ENCODE measurements at regions not wholly inside any gene's neighbourhood (a gene's known extent, or its start where the extent isn't known, plus 50 kb on each side); places are given as distances from the start of the nearest gene placed in this dataset.

DNA sequence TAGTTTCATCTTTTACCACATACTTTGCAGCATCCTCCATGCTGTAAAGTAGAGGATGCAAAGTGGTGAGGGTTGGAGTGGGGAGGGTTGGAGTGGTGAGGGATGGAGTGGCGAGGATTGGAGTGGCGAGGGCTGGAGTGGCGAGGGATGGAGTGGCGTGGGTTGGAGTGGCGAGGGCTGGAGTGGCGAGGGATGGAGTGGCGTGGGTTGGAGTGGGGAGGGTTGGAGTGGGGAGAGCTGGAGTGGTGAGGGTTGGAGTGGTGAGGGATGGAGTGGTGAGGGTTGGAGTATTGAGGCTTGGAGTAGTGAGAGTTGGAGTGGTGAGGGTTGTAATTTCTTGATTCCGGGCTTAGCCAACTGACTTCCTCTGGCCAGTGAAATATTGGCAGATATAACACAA, 618.3 kb downstream of the MRPL39 start:
- no peak for DNase-seq

DNA sequence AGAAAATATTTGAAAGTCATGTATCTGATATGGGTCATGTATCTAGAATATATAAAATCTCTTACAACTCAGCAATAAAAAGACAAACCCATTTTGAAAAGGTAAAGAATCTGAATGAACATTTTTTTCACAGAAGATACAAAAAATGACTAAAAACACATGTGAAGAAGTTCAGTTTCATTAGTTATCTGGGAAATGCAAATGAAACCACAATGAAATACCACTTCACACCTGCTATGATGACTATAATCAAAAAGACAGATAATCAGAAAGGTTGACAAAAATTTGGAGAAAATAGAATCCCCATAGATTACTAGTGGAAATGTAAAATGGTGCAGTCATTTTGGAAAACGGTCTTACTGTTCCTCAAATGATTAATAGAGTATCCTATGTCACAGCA, 631.0 kb downstream of the MRPL39 start:
- no peak for DNase-seq

DNA sequence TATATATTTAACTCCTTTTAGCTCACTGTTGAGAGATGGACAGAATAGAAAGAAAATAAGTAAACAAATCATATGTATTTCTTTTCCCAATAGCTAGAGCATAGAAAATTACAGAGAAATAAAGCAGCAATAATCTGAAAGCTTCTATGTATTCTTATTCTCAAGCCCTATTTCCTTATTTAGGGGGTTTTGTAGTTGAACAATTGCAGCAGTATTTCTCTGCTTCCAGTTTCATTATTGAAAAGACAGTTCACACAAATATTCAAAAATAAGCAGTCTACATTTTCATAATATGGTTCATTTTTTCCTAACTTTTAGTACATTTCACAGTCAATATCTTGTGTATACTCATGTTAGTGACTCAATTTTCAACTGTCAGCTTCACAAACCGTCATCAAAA, 638.2 kb downstream of the MRPL39 start:
- no peak for DNase-seq

DNA sequence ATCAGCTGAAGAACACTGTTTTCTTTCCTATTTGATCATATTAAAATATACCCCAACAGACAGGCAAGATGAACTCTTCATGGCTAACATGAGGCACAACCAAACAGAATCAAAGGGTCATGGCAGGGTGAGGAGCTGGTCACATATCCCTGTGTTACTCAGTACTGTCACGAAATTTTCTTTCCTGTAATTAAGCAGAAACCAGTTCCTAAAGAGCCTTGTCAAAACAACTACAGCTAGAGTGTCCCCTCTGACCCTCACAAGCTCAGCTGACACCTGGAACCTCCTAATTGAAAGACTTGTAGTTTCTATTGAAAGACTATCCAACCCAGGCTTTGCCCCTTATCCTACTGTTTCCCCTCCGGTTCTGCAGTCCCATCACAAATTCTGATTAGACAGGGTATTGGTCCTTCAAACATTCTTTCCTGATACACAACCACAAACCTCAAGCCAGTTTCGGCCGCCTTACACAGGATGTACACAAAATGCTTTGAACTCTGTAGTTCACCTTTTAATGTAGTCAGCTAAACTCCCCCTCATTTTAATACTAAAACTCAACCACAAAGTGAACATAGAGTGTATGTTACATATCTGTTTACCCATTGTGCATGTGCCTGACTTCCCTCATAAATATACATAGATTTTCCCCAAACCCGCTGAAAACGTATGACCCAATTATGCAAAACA, 651.9 kb downstream of the MRPL39 start:
- no peak for DNase-seq

DNA sequence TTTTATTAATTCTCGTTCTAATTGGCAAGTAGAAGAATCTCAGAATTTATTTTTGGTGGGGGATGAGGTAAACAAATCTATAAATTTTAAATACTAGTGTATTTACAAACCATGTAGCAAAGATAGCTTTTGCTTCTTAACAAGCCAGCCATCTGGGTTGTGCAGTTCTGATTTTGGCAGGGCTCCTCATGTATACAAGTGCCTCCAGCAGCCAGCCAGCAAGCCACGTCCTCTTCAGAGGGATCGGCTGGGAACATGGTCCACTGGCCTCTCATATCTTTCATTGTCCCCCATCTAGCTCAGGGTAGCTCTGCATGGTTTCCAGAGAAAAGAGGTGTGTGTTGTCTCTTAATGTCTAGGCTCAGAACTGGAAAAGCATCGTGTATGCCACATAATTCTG, 659.1 kb downstream of the MRPL39 start:
- no peak for DNase-seq

DNA sequence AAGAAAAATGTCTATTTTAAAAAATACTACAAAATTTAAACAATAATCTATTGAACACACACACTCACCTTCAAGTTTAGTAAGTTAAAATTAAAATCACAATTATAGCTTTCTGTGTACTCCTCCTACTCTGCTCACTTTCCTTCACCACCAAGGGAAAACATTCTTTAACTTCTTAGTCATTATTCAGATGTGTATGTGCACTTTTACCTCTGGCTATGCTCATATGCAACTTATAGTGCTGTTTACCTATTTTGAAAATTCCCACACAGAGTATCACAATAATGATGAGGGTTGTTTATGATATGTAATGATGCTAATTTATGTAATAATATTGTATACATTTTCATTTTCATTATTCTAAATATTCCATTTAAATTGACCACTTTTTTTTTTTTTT, 661.4 kb downstream of the MRPL39 start:
- no peak for DNase-seq

DNA sequence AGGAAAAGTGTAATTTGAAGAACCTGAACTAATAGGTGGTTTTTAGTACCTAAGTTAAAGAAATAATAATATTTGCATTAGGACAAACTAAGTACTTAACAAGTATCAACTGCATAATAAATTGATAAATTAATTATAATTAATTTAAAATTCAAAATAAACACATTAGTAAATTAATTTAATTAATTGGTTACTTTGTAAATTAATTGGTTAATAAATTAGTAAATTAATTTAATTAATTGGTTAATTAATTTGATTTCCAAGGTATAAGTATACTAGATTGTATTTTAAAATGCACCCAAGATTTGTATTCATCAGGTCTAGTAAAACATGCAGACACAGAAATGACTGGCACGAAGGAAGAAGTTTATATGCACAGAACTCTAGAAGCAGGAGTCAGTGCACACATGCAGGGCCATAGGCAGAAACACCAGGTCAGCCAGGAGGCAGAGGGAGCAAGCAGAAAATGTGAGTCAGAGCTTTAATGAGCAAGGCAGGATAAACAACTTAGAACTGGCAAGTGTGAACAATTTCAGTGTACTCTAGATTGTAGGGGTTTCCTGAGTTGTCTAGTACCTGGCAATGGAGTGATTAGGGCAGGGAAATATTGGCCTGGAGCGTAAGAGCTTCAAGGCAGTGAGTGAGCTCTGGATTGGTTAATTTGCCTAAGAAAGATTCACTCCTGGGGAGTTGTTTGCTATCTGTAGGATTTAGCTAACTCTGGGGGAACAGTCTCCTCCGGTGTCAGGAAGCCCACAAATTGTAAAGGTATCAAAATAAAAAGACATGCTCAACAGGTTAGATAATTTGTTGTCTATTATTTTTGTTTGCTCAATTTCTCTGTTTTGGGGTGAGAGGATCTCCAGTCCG, 665.7 kb downstream of the MRPL39 start:
- no peak for DNase-seq

DNA sequence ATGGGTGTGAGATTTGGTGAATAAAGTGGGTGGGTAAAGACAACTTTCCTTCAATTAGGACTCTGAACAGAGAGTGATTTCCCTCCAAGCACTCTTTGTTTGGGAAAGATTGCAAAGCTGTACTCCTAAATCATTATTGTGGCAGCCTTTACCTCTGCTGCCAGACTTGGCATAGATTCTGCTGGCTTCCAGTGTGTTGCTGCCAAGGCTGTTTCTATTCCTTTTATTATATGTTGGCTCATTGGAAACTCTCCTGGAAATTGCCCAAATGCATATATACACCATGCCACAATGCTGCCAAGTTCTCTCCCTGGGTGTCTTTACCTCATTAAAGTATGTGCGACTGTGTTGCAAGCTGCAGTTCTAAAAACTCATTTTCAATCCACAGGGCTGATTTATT, 668.0 kb downstream of the MRPL39 start:
- DNase-seq, result no peak

DNA sequence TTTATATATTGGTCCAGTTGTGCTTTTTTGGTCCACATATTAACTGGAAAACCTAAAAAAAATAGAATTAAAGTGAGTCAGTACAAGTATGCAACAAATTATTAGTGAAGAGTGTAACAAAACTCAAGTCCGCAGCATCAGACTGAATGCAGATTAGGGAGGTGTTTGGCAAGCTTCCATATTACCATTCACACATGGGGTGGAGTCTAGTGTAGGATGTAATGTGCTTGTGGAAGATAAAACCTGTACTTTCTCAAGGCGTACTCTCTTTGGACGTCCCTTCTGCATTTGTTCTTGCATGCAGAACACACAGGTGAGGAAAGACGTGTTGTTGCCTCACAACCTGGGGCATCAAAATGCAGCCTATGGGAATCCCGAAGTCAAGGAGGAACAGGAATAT, 668.7 kb downstream of the MRPL39 start:
- no peak for DNase-seq

DNA sequence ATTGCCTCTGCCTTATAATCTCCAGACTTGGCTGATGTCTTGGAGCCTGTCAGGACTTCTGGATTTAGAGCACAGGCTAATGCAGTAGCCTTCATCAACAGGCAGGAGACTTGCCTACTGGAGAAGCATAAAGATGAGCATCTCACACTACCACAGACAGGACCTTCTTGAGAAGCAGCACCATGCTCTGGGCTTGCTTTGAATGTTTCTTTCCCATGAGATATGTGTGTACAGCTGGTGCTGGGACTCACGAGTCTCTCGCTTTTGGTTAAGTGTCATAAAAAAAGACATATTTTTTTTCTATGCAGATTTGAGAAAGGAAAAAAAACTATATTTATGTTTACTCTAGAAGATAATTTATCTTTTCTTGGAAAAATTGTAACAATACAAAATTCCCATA, 671.3 kb downstream of the MRPL39 start:
- DNase-seq, result no peak

DNA sequence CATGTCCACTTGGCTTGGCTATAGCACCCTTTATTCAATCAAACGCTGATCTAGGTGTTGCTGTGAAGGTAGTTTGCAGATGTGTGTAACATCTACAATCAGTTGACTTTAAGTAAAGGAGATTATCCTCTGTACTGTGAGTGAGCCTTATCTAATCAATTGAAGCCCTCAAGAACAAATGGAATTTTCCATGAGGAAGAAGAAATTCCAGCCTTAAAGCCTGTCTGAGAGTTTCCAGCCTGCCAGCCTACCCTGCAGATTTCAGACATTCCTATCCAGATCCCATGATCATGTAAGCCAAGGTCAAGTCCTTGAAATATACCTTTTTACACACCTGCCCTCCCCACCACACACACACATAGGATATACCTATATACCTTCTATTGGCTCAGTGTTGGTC, 696.7 kb downstream of the MRPL39 start:
- no peak for DNase-seq

DNA sequence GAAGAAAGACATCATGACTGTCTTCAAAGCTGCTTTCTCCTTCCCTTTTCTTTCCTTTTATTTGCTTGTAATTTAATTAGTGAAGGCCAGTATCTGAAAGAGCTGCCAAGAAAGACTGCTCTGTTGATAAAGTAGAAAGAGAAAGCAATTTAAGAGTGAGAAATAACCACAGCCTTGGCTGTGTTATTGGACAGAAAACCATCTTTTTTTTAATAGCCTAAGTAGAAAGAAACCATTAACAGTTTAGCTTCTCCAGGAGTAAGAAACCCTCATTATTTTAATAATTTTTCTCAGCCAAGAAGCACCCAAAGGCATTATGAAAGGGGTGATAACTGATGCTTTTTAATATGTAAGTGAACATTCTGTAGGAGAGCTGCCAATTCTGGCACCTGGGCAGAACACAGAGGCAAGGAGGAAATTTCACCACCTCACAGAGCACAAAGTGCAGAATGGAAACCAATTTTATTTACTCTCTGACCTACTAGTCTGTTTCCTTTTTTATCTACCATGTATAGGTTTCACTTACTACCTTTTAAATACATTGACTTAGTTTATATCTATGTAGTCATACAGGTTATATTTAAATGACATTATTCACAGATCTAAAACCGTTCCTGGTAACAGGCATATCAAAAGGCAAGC, 703.2 kb downstream of the MRPL39 start:
- no peak for DNase-seq

DNA sequence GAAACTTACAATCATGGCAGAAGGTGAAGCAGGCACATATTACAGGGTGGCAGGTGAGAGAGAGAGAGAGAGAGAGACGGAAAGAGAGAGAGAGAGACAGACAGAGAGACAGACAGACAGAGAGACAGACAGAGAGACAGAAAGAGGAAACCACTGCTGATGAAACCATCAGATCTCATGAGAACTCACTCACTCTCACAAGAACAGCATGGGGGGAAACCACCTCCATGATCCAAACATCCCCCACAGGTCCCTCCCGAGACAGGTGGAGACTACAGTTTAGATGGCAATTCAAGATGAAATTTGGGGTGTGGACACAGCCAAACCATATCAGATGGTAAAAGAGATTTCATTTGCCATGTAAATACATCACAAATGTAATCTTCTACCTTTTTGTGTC, 708.1 kb downstream of the MRPL39 start:
- DNase-seq, result no peak

DNA sequence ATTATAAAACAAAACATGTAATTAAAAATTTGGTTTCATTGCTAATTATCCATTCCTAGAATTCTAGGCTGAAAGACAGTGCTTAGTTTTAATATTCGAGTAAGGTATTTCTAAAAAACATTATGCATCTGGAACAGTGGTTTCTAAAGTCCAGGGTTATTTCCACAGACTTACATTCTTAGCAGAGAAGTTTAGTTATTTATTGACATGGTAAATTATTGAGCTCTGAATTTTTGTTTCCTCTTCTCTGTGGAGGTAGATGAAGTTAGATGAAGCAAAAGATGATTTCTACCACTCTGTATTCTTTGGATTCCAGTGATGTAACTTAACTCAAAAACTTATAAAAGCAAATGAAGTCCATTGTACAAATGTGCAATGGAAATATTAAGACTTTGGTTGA, 709.4 kb downstream of the MRPL39 start:
- DNase-seq, result no peak

DNA sequence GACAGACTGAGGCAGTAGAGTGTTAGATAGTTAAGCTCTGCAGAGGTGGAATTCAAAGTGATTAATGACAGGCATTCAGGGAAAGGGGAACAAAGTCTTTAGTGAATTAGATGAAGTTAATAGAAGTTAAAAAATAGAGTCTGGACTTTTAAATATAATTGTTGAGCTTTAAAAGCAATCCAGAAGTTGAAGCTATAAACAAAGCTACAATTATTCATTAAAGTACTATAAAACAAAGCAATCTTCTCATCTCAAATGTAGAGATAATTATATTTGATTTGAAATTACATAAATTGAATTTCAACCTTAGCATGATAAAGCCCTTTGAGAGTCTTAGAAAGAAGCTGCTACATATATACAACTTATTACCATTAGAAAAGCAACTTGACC, 710.6 kb downstream of the MRPL39 start:
- DNase-seq, result no peak

DNA sequence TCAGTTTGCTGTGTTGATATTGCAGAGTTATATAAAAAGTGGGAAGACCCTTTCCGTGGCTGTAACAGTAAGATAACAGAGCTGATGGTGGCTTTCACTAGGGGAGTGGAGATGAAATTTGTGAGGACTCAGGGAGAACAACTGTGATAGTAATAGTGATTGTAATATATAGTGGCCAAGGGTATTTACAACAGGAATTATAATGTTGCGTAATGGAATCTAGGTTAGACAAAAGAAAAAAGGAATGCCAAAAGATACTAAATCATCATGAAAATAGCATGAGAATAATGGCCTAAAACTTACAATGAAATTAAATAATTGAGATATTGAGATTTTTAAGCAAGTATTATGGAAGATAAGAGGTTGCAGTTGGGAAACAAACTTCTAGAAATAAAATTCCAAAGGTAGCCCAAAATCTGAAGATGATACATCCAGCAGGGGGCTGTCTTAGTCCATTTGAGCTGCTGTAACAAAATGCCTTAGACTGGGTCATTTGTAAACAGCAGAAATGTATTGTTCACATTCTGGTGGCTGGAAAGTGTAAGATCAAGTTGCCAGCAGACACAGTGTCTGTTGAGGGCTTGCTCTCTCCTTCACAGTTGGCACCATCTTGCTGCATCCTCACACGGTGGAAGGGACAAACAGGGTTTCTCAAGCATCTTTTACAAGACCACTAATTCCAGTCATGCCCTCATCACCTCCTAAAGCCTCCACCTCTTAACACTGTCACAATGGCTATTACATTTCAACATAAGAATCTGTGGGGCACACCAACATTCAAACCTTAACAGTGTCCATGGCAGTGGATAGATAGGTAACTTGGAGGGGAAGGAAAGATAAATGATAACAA, 711.2 kb downstream of the MRPL39 start:
- DNase-seq, result no peak

DNA sequence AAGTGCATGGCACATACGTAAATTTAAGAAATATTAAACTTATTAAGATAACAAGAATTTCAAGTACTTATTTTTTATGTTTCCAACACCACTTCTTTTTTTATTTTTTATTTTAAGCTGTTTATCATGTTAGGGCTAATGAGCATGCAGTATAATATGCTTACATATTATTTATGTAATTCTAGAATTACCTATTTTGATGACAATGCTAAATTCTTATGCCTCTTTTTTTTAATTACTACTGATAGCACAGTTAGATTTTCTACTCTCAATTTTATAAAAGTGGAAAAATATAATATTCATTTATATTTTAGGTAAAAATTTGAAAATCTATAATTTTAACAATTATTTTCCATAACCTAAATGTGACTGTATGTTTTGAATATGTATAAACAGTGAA, 713.0 kb downstream of the MRPL39 start:
- no peak for DNase-seq

DNA sequence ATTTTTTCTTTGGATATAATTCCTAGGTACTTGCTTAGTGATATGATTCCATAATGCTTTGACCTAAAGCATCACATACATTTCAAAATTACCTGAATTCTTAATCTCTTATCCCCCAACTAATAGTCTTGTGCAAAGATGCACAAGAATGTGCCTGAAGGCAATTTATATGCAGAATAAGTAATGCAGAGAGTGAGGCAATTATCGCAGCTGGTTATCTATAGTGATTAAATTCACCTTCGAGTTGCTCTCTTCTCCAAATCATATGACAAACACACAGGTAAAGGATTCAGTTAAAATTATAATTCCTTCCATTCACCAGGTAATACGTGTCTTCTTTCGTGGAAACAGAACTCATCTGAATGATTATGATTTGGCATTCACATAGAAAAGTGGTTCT, 717.3 kb downstream of the MRPL39 start:
- DNase-seq, result no peak

DNA sequence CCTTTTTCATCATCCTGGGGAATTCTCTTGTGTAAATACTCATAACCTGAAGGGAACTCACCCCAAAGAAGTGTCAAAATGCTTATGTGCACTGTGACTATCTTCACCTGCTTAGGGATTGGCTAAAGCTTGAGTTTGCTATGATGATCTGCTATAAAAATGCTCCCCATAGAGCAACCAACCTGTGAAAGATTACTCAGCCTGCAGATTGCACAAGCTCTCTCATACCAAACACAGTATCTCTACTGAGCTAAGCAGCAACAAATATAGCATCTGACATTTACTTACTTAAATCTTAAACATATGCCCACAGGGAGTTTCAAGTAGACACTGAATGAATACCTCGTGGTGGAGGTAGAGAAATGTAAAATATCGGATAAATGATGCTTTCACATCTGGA, 725.8 kb downstream of the MRPL39 start:
- DNase-seq, result no peak

DNA sequence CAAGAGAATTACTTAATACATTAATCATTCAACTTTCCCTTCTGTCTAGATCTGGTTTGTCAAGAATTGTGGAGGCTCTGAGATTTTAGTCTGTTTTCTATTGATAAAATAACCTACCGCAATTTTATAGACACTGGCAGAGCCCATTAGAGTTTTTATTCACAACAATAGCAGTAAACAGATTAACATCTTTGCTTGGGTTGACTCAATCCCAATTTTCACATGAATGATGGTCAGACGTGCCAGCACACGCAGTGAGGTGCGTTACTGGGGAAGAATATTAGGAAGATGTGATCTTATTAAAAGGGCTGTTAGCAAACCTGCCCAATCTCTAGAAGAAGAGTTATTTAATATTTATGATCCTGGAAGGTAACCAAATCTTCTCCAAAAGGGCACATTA, 736.6 kb downstream of the MRPL39 start:
- no peak for DNase-seq

DNA sequence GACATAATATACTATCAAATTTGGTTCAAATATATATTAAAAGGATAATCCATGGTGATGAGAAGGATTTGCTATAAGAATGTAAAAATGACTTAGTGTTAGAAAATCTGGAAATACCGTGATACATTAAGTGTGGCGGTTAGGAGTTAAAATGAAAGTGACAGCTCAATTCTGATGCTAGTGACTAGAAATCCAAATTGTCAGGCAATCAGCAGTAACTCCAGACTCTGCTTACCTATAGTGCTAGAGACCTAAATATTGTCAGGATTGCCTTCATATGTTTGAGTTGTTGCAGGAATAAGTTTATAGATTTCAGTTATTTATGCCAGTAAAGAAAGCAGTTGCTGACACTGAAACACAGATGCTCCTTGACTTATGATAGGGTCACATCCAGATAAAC, 737.4 kb downstream of the MRPL39 start:
- no peak for DNase-seq

DNA sequence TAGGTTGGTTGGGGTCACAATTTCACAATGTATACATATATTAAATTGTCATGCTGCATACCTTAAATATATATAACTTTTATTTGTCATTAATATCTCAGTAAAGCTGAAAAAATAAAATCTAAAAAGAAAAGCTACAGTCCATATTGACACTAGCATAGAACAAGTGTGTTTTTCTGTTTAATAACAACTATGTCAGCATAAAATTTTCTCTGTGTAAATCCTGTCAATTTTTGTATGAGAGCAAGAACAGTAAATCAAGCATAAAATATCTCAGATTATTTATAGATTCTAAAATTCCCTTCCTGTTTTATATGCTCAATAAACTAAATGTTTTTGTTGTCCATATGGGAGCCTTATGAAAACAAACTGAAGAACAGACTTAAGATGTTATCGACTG, 739.2 kb downstream of the MRPL39 start:
- no peak for DNase-seq

DNA sequence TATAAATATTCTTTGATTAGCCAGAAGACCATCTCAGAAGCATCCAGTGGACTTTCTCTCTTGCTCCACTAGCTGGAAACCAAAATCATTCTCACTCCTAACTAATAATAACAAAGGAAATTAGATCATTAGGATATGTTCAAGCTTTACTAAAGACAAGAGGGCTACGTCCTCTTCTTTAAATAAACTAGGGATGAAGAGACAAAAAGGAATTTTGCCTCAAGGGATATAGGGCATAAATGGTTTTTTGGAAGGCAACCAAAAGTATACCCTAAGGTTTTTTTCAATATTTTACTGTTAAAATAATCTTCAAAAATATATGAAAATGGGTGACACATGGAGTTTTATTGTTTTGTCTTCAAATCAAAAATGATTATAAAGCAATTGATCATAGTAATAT, 745.8 kb downstream of the MRPL39 start:
- no peak for DNase-seq

Measured in SIG-M5 (cell line).